HG02571 (cell line): ENCODE measurements at regions not wholly inside any gene's neighbourhood (a gene's known extent, or its start where the extent isn't known, plus 50 kb on each side); places are given as distances from the start of the nearest gene placed in this dataset.

Experiments
- ATAC-seq: cut with Tn5 transposase; IDR thresholded peaks from one replicate; pipeline ENCODE4 v1.9.1; 2021; ENCODE audit warnings: mild to moderate bottlenecking, moderate library complexity; ENCODE audit not compliant: unreplicated experiment

DNA sequence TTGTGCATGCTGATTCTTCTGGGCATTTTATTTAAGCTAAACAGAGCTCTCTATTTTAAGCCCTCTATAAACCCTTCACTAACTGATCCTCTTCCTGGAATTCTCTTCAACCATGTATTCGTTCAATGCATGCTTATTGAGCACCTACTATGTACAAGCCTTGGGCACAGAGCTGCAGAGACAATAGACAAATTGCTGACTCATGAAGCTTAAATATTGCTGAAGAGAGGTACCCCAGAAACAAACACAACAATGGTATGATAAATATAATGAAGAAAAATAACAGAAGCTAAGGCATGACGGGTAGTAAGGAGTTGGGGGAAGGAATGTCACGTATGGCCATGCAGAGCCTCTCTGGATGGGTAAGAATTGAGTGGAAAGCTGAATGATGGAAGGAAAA lies 222.2 kb downstream of the PPARGC1A start:
- ATAC-seq: no peak

DNA sequence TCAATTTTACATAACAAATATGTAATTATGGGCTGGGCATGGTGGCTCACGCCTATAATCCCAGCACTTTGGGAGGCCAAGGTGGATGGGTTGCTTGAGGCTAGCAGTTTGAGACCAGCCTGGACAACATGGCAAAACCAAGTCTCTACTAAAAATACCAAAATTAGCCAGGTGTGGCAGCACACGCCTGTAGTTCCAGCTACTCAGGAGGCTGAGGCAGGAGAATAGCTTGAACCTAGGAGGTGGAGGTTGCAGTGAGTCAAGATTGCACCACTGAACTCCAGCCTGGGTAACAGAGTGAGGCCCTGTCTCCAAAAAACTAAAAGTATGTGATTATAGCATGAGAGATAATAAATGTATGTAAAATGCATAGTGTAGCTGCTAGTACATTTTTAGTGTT lies 229.0 kb downstream of the PPARGC1A start:
- no peak for ATAC-seq

DNA sequence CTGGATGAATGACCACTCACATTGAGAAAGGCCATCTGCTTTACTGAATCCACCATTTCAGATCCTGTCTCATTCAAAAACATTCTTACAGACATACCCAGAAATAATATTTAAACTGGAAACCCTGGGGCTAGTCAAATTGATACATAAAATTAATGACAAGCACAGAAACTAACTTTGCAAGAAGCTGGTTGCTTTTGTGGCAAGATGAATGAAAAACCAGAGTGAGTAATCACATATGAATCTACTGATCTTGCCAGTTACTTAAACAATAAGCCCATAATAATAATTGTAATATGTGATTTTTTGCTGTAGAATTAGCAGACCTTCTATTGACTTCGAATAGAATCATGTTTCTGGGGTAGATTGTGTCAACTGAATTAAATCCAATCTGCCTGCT lies 235.1 kb downstream of the PPARGC1A start:
- ATAC-seq: no peak

DNA sequence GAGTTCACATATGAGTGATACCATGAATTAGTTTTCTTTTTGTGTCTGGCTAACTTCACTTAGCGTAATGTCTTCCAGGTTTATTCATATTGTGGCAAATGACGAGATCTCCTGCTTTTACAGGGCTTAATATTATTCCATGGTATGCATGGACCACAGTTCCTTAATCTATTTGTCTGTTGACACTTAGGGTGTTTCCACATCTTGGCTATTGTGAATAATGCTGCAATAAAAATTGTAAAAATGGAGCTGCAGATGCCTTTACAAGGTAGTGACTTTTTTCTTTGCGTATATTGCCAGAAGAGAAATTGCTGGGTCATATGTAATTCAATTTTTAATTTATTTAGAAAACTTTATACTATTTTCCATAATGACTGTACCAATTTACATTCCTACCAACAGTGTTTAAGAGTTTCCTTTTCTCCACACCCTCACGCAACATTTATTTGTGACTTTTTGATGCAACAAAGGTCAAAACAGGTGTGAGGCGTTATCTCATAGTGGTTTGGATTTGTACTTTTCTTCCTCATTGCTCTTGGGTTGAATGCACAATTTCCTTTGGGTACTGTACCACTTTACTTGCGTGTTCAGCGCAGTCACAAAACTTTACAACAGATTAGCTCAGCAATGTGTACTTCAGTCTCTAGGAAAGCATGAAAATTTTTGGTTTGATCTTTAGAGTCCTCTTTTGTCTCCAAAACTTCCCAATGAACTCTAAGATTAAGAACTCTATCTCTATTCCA lies 240.8 kb downstream of the PPARGC1A start:
- ATAC-seq: no peak

DNA sequence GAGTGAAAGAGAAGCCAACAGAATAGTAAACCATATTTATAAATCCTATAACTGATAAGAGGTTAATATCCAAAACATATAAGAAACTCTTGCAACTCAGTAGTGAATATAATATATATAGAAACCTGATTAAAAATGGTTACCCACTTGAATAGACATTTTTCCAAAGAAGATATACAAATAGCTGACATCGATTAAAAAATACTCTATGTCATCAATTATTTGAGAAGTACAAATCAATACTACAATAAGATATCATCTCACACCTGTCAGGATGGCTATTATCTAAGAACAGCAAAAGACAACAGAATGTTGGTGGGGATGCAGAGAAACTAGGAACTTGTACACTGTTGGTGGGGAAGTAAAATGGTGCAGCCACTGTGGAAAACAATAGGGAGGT lies 254.4 kb downstream of the PPARGC1A start:
- ATAC-seq: no peak

DNA sequence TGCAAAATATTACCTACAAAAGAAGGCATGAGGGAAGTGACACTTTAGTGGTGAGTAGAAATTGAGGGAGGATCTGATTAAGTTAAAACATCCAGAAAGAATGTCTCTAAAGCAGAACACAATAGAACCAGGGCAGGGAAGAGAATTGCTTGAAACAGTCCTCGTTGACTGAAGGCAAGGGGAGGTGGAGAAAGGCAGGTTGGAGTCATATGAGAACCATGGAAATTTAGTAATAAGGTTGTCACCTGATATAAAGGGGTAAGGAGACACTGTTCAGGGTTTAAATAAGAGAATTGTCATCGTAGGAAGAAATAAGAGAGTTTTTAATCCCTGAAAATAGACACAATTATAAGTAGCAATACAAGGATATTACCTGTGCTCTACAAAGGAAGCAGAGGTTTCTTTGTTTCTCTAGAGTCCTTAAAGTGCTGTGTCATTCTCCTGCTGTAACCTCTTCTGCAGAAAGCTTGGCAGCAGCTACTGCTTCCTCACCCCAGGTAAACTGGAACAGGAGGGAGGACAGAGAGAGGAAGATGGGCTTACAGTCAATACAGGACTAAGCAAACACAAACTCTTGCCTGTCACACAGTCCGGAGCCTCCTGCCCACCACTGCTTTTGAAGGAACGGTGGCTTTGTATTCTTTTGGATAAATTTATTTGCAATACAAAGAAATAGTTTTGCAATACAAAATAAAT lies 258.4 kb downstream of the PPARGC1A start:
- no peak for ATAC-seq

DNA sequence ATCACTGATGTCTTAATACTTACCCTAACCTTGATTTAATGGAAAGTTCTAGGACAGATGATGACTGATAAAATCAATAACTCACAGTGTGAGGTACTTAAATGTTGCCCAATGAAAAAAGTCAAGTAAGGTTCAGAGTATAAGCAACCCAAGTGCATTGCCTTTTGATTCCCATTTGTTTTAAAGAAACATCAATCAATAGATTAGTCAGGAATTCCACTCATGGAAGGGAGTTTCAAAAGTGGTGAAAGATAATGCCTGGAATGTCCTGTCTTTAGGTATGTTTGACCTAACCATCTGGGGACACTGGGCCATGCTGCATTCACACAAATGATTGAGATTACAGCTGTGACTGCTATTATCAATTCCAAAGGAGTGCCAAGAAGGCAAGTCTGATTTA lies 259.7 kb downstream of the PPARGC1A start:
- no peak for ATAC-seq

DNA sequence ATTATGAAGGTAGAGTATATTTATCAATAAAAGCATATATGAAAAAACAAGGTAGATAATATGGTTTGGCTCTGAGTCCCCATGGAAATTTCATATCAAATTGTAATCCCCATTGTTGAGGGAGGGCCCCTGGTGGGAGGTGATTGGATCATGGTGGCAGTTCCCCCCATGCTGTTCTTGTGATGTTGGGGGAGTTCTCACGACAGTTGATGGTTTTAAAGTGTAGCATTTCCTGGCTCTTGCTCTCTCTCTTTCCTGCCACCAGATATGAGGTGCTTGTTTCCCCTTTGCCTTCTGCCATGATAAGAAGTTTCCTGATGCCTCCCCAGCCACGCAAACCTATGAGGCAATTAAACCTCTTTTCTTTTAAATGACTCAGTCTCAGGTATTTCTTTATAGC lies 260.4 kb downstream of the PPARGC1A start:
- no peak for ATAC-seq

DNA sequence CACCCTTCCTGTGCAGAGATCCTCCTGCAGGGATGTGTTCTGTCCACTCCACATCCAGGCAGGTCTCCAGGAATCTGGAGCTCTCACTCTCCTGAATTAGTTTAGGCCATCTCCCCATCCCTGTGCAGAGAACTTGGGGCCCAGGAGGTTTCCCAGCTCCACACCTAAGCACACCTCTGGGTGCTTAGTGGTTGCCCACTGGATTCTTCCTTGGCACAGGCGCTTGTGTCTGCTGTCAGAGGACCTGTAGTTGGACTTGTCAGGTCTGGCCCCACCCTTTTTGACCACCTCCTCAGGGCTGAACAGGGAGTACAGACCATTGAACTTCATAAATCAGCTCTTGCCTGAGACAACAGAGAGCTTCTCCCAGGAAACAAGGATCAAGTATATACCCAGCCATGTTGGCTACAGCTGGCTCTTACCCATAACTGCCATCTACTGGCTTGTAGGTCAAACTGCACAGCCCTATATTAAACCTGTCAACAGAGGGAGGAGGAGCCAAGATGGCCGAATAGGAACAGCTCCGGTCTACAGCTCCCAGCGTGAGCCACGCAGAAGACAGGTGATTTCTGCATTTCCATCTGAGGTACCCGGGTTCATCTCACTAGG lies 275.5 kb downstream of the PPARGC1A start:
- ATAC-seq: no peak

DNA sequence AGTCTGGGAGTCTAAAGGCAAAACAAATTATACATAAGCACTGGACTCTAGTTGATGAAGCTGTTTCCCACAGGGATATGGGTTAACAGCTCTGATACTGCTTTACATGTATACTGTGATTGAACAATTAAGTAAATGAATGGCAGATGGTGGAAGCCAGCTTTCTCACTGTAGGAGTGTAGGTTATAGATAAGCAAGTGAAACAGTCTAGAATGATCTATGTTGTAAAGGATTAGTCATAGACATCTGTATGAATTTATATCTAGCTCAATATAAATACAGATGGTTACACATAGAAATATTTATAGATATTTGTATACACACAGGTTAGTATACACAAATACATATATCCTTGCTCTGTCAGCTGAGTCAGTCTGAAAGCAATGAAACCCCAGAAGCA lies 276.1 kb downstream of the PPARGC1A start:
- ATAC-seq: no peak

DNA sequence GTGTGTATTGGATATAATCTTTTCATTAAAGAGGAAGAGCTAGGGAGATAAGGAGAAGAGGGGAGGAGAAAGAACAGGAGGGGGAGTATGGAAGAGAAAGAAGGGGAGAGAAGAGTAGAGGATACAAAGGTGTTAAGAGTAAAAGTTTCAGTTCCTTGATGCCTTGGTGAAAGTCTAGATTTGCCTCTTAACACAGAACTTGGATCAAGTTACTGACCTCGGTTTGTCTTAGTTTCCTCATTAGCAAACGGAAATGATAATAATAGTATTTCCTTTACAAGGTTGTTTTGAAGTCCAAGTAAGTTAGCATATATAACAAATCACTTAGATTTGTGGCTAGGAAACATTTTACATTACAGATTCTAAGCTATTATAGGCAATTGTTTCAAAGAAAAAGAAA lies 287.1 kb downstream of the PPARGC1A start:
- no peak for ATAC-seq

DNA sequence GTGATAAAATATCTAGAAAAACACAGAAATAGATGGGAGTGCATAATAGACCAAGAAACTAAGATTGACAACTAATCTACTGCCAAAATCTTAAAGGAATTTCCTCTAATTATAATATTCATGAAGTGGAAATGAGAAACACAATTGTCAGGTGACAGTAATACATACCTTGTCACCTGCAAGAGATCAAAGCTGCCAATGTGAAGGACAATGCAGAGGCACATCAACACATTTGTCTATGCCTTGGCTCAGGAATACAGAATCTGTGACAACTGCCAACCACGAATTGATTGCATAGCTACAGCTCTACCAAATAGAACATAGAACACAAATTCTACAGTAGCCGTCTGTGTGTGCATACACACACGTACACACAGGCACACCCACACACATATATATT lies 295.7 kb downstream of the PPARGC1A start:
- no peak for ATAC-seq

DNA sequence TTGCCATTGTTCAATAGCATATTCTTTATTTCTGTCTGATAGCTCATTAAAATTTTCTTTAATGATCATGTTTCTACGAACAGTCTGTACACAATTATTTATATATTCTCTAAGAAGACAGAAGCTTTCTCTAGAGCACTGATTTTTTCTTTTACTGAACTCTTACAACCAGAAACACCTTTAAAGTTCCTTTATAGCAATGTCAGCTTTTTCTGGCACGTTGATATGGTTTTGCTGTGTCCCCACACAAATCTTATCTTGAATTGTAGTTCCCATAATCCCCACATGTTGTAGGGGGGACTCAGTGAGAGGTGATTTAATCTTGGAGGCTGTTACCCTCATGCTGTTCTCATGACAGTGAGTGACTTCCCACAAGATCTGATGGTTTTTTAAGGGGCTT lies 299.4 kb downstream of the PPARGC1A start:
- no peak for ATAC-seq

DNA sequence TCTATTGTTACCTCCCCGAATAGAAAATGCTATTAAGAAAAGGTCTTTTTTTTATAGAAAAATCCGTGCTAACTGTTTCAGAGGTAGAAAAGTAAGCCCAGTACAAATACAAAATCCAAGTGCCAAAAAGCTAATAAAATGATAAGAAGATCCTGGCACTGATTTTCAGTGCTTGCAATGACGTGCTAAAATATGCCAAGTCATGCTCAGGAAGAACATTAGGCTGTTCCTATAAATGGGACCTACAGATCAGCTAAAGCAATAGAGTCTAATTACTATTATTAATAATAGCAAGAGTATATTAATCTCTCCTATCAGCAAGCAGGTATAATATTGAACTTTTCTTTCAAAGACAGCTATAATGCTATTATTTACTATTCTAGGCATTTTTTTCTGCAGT lies 305.8 kb downstream of the PPARGC1A start:
- no peak for ATAC-seq

DNA sequence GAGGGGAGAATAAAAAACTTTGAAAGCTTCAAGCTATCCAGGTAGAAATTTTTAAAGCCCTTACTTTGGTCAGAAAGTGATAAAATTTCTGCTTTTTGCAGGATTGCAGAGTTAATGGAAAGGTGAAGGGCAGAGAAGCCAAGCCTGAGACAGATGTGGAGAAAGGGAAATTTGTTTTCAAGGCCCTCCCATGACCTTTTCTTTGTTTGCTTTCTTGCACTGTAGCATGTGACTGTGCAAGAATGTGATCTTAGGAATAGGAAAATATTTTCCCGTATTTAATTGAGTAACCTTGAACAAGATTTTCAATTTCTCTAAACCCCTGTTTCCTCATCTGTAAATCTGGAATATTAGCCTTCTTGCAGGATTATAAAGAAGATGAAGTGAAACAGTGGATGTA lies 307.2 kb downstream of the PPARGC1A start:
- no peak for ATAC-seq

DNA sequence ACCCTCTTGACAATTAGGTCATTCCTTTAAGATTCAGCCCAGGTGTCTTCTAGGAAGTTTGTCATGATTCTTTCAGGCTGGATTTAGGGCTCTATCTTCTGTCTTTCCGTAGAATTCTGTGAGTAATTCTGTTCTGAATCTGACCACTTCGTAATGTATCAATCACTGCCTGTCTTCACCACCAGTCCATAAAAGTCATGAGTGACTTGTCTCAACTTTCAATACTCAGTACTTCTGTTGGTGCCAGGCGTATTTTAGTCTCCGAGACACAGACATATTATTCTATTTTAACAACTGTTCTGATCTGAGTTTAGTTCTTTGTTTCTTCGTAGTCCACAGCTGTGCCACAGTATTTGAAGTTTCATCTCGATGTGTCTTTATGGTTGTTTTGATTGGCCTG lies 310.7 kb downstream of the PPARGC1A start:
- no peak for ATAC-seq

DNA sequence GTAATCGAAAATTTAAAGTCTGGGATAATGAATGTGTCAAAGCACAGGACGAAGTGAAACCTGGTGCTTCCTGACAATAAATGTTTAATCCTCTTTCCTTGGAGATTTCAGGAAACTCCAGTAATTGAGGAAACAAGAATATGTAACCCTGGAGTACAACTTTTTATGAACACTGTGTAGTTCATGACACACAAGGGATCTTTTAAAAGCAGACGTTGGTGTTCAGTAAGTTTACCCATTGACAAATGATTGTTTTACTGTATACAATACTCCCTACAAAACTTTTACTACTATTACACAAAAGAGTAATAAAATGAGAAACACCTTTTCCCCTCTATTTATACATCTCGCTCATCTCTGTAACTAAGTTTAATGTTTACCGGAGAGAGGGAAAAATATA lies 312.4 kb downstream of the PPARGC1A start:
- no peak for ATAC-seq

DNA sequence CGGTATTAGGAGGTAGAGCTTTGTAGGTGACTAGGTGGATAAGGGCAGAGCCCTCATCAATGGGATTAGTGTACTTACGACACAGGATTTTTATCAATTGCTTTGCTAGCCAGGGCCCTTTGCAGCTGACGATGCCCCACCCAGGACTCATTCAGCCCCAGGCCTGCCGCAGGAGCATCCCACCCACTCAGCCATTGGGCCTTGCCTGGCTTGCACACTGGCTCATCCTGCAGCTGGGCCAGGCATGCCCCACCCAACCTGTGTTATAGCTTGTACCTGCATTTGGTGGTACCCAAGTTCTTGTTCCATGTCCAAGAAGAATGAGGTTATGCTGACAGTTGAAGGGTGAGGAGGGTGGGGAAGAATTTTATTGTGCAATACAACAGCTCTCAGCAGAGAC lies 317.5 kb downstream of the PPARGC1A start:
- ATAC-seq: no peak

DNA sequence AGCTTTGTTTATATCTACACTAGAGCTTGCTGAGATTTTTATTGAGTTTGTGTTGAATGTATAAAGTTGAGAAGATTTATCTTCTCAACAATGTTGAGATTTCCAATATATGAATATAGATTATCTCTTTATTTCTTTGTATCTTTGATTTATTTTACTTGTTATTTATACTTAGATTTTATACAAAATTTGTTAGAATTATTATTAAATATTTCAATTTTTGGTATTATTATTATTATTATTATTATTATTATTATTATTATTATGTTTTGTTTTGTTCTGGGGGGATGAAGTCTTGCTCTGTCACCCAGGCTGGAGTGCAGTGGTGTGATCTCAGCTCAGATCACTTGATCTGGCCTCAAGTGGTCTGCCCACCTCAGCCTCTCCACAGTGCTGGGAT lies 322.5 kb downstream of the PPARGC1A start:
- no peak for ATAC-seq

DNA sequence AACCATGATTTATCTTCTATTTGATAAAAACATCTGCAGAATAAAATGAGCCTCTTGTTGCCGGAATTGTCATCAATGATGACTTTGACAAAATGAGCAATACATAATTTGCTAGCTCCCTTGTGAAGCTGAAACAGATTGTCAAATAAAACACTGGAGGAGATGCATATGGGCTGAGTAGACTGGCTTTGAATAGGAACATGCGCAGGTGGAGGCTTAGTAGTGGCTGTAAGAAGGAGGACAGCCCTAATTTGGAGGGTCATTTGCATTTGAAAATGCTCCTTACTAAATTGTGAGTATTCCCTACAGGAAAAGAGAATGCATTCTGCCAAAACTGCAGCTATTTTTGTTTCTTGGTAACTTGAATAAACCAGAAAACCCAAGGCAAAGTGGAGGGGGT lies 329.1 kb downstream of the PPARGC1A start:
- ATAC-seq: no peak

DNA sequence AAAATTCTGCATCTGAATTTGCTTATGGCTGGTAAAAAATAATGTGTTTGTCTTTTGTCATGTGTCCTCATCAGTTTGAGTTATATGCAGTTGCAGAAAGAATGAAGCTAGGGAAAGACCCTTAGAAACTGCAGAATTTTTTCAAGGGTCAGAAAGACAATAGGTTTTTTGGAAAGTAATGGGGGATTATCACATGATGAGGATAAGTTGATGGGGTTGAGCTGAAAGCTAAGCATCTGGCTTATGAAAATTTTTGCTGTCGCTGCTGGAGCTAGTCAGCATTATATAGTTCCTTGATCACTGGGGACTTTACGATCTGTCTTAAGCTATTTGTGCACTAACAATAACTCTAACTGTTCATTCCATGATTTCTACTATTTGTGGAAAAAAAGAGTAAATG lies 331.7 kb downstream of the PPARGC1A start:
- no peak for ATAC-seq

DNA sequence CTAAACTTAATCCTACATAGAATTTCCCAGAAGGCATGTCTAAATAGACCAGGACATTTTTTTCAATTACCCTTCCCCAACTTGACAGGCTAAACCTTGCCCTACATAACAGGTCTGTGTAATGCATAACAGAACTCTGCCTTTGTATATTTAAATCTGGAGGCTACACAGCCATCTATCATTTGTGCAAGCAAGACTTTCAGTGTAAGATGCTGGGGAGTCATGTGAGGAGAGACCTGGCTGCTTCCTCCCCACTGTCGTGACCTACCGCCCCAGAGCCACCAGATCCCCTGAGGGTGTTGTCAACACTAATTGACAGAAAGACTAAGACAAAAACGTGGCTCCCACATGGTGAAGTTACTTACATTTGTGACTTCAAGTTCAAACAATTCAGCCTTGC lies 342.2 kb downstream of the PPARGC1A start:
- no peak for ATAC-seq
